IMR-90 (cell line): ENCODE measurements at regions not wholly inside any gene's neighbourhood (a gene's known extent, or its start where the extent isn't known, plus 50 kb on each side); places are given as distances from the start of the nearest gene placed in this dataset.
A peak's percentile ranks its signal among the peaks of the same experiment; 100 is the strongest.

Source experiments
- ATAC-seq: fragments of 200-7000 bp; cut with Tn5 transposase; 2 replicates; pipeline ENCODE4 v1.9.1; 2020; ENCODE audit warnings: low read depth, mild to moderate bottlenecking, moderate library complexity
- BruUV-seq: library from RNA; stranded (reverse); fragments of 400-500 nt; replicated peaks from 2 replicates; lab custom pipeline; 2021; lab: Mats Ljungman, UMichigan
- CTCF ChIA-PET: fragments of 300-600 bp; formaldehyde crosslinking; extraction: SDS; loops from one replicate; lab custom pipeline; 2021; ENCODE audit warnings: antibody characterized with exemption; lab: Yijun Ruan, JAX
- POLR2A ChIA-PET: fragments of 300-600 bp; sonication (Branson Sonifier 250); formaldehyde crosslinking; loops from one replicate; lab custom pipeline; 2022; ENCODE audit warnings: antibody characterized with exemption; ENCODE audit not compliant: unreplicated experiment; lab: Charles Lee
- DNase-seq: peaks from one replicate; pipeline ENCODE4 v3.0.0; 2013
- H2AFZ ChIP-seq: replicated peaks from 2 replicates; pipeline ENCODE3; 2013; ENCODE audit warnings: low read length, mild to moderate bottlenecking; ENCODE audit not compliant: poor library complexity
- H2AK5ac ChIP-seq: 2 replicates; pipeline ENCODE4 v1.6.1; 2013; ENCODE audit warnings: low read depth, low read length, inconsistent platforms
- H2AK9ac ChIP-seq: replicated peaks from 2 replicates; pipeline ENCODE3; 2013; ENCODE audit warnings: mild to moderate bottlenecking, low read depth, low read length, moderate library complexity; ENCODE audit not compliant: poor library complexity
- H2BK120ac ChIP-seq: 2 replicates; pipeline ENCODE4 v1.6.1; 2013; ENCODE audit warnings: low read depth, low read length, inconsistent platforms
- H2BK15ac ChIP-seq: 3 replicates; pipeline ENCODE4 v1.6.1; 2013; ENCODE audit warnings: low read depth, low read length, inconsistent platforms
- H2BK20ac ChIP-seq: 2 replicates; pipeline ENCODE4 v1.6.1; 2013; ENCODE audit warnings: low read depth, mild to moderate bottlenecking, inconsistent platforms, low read length, moderate library complexity
- H2BK5ac ChIP-seq: 2 replicates; pipeline ENCODE4 v1.6.1; 2013; ENCODE audit warnings: mild to moderate bottlenecking, low read depth, low read length, inconsistent platforms; ENCODE audit not compliant: poor library complexity, severe bottlenecking
- H3K14ac ChIP-seq: replicated peaks from 2 replicates; pipeline ENCODE4 v1.6.1; 2013; ENCODE audit warnings: low read depth, low read length, inconsistent platforms
- H3K18ac ChIP-seq: 2 replicates; pipeline ENCODE4 v1.6.1; 2013; ENCODE audit warnings: low read depth, low read length, control low read depth
- H3K23ac ChIP-seq: 2 replicates; pipeline ENCODE4 v1.6.1; 2013; ENCODE audit warnings: low read depth, low read length, inconsistent platforms
- H3K27ac ChIP-seq: 2 replicates; pipeline ENCODE4 v1.5.1; 2013; ENCODE audit warnings: mild to moderate bottlenecking, control low read depth, low read length; ENCODE audit not compliant: insufficient read depth
- H3K27me3 ChIP-seq: 2 replicates; pipeline ENCODE4 v1.6.1; 2013; ENCODE audit warnings: low read length; ENCODE audit not compliant: control insufficient read depth, insufficient read depth
- H3K36me3 ChIP-seq: 2 replicates; pipeline ENCODE4 v1.6.1; 2013; ENCODE audit warnings: low read length, mixed read lengths; ENCODE audit not compliant: control insufficient read depth, insufficient read depth
- H3K4ac ChIP-seq: 2 replicates; pipeline ENCODE4 v1.6.1; 2013; ENCODE audit warnings: low read depth, low read length, inconsistent platforms
- H3K4me1 ChIP-seq: 2 replicates; pipeline ENCODE4 v1.6.1; 2013; ENCODE audit warnings: low read length, mixed read lengths; ENCODE audit not compliant: control insufficient read depth, insufficient read depth
- H3K4me2 ChIP-seq: 2 replicates; pipeline ENCODE4 v1.6.1; 2013; ENCODE audit warnings: low read depth, mild to moderate bottlenecking, control low read depth, low read length, moderate library complexity
- H3K4me3 ChIP-seq: 2 replicates; pipeline ENCODE4 v1.5.1; 2013; ENCODE audit warnings: low read depth, mild to moderate bottlenecking, control low read depth, low read length, moderate library complexity; ENCODE audit not compliant: insufficient read depth
- H3K56ac ChIP-seq: 2 replicates; pipeline ENCODE4 v1.6.1; 2013; ENCODE audit warnings: low read length, inconsistent platforms; ENCODE audit not compliant: insufficient read depth; ENCODE audit errors: extremely low read depth
- H3K79me1 ChIP-seq, 2 experiments: 2 replicates each; pipeline ENCODE4 v1.6.1; 2013; ENCODE audit warnings: low read length in 2 of 2, inconsistent platforms in 1 of 2, low read depth in 1 of 2
- H3K9ac ChIP-seq: 2 replicates; pipeline ENCODE4 v1.6.1; 2013; ENCODE audit warnings: low read depth, low read length, control low read depth
- H3K9me1 ChIP-seq: 2 replicates; pipeline ENCODE4 v1.6.1; 2013; ENCODE audit warnings: low read length, inconsistent platforms; ENCODE audit not compliant: insufficient read depth
- H3K9me3 ChIP-seq: 2 replicates; pipeline ENCODE4 v1.6.1; 2013; ENCODE audit warnings: low read length; ENCODE audit not compliant: control insufficient read depth, insufficient read depth
- H4K20me1 ChIP-seq: 2 replicates; pipeline ENCODE4 v1.6.1; 2013; ENCODE audit warnings: low read length, inconsistent platforms; ENCODE audit not compliant: insufficient read depth
- H4K5ac ChIP-seq: 2 replicates; pipeline ENCODE4 v1.6.1; 2013; ENCODE audit warnings: mild to moderate bottlenecking, low read depth, low read length, control low read depth
- H4K8ac ChIP-seq, 2 experiments: 2 replicates each; pipeline ENCODE4 v1.6.1; 2013; ENCODE audit warnings: low read depth in 2 of 2, low read length in 2 of 2, control low read depth in 1 of 2, inconsistent platforms in 1 of 2
- H4K91ac ChIP-seq: 2 replicates; pipeline ENCODE4 v1.6.1; 2013; ENCODE audit warnings: low read depth, low read length, inconsistent platforms; ENCODE audit not compliant: insufficient read depth
- CEBPB ChIP-seq: IDR thresholded peaks from 2 replicates; pipeline ENCODE4 v1.6.1; 2012; ENCODE audit warnings: low read depth, low read length, improper control_type of control experiment
- FOS ChIP-seq: fragments of 150-350 bp; IDR thresholded peaks from 2 replicates; pipeline ENCODE4 v1.6.1; 2016; ENCODE audit warnings: low read depth, low read length
- MAFK ChIP-seq: IDR thresholded peaks from 2 replicates; pipeline ENCODE4 v1.6.1; 2012; ENCODE audit warnings: low read depth, low read length, improper control_type of control experiment
- RCOR1 ChIP-seq: IDR thresholded peaks from 2 replicates; pipeline ENCODE4 v1.6.1; 2012; ENCODE audit warnings: mild to moderate bottlenecking, low read length, improper control_type of control experiment; ENCODE audit not compliant: insufficient replicate concordance
- RFX5 ChIP-seq: IDR thresholded peaks from 2 replicates; pipeline ENCODE4 v1.8.0; 2012; ENCODE audit warnings: low read depth, mild to moderate bottlenecking, low read length, moderate library complexity
- WGBS, 2 experiments: methylation state at CpG; one replicate each; pipeline versions ENCODE4 v1.1.5 to v1.1.7; 2013; ENCODE audit warnings: missing lambda C conversion rate in 2 of 2; ENCODE audit not compliant: insufficient read length in 1 of 2; ENCODE audit errors: extremely low coverage in 2 of 2; 5-methylcytosine and 5-hydroxymethylcytosine counted together
- dilution Hi-C: fragments of 300-500 bp; cut with HindIII; formaldehyde crosslinking; loops from one replicate; pipeline ENCODE4 v1.14.3; 2018; ENCODE audit warnings: low sequenced_read_pairs; ENCODE audit not compliant: unreplicated experiment
- in situ Hi-C: fragments of 300-500 bp; cut with MboI; formaldehyde crosslinking; loops from 3 replicates; pipeline ENCODE4 v1.14.3; 2019; ENCODE audit warnings: low sequenced_read_pairs, inconsistent platforms, mixed read lengths
- intact Hi-C: fragments of 100-400 bp; cut with micrococcal nuclease; formaldehyde crosslinking; loops from 2 replicates; pipeline ENCODE4 v1.10.0; 2022

DNA sequence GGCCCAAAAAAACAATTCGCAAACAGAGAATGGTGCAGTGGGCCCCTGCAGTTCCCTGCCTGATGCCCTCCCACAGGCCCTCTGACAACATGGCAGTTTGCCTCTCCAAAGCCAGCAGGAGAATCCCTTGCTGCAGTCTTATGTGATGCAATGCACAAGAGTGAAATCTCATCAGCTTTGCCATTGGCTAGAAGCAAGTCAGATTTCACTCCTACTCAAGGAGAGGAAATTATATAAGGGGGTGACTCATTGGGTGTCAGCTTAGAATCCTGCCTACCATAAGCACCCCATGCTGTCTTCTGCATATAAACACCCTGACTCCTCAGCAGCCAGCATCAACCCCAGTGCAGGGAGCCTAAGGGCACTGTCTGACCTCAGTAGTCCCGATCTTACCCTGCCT is 157.3 kb upstream of the LDB2 start:
- peak overlapping the region; percentile 54 for H3K18ac ChIP-seq
- dilution Hi-C loops (no loop called here), intact Hi-C loops (no loop called here), in situ Hi-C loops (no loop called here)
- peak overlapping the region; percentile 50; the same call in 1 of the 2 replicates for H4K5ac ChIP-seq
- H4K8ac ChIP-seq, result peak overlapping the region; percentile 60 to 89
- no peaks in the 10 kb centered on the region for H4K20me1 ChIP-seq
- peaks cover 4% of the 10 kb centered on the region for H3K9me1 ChIP-seq
- H3K4me1 ChIP-seq, result peaks cover 17% of the 10 kb centered on the region
- H3K4ac ChIP-seq, result peak overlapping the region; percentile 51
- DNase-seq (peak; percentile 97), ATAC-seq (peak; percentile 82)
- H2AK5ac ChIP-seq, result peak overlapping the region; percentile 52; the same call in 1 of the 2 replicates
- 0 out of 2 replicates have a peak overlapping the region, but pooled peaks have one; percentile 5 for H3K23ac ChIP-seq
- 0 out of 2 replicates have a peak overlapping the region, but pooled peaks have one; percentile 23 for H3K27ac ChIP-seq
- no TSS peak for BruUV-seq
- H2BK20ac ChIP-seq, result peak overlapping the region; percentile 78
- POLR2A ChIA-PET, result no interaction called here
- H3K4me3 ChIP-seq, result no peak overlapping the region
- peak overlapping the region; percentile 25 for H2AFZ ChIP-seq
- peak overlapping the region; percentile 65; the same call in 1 of the 2 replicates for H2BK120ac ChIP-seq
- H3K9ac ChIP-seq, result no peak overlapping the region
- no peak overlapping the region for H3K56ac ChIP-seq
- peak overlapping the region; percentile 3 for H2AK9ac ChIP-seq
- peak overlapping the region; percentile 4 for H2BK5ac ChIP-seq
- no peaks in the 10 kb centered on the region for H3K27me3 ChIP-seq
- CTCF ChIA-PET, result interaction anchor here (0.6 to 1.0 kb wide), 2 partner anchors 104 to 268 kb away, joined by 3 read pairs; no protein-coding TSS in a partner anchor
- H3K14ac ChIP-seq, result peak overlapping the region; percentile 11
- H3K36me3 ChIP-seq, result no peaks in the 10 kb centered on the region
- peak overlapping the region; percentile 81 for H4K91ac ChIP-seq
- peak; percentile 21 for TF ChIP-seq RCOR1
- peak; percentile 25; the same call in 1 of the 2 replicates for TF ChIP-seq RFX5
- peak; percentile 96 for TF ChIP-seq CEBPB
- peak; percentile 75 for TF ChIP-seq FOS
- no peak for TF ChIP-seq MAFK
- no peaks in the 10 kb centered on the region for H3K9me3 ChIP-seq
- WGBS, 2 experiments, result 100% methylated on average over 1 of the region's 2 CpGs; no CpG with 5 or more reads in 1 of the 2 experiments
- H3K79me1 ChIP-seq, result no peaks in the 10 kb centered on the region
- no peak overlapping the region for H2BK15ac ChIP-seq
- no peak overlapping the region for H3K4me2 ChIP-seq
